ENCODE measurements at regions not wholly inside any gene's neighbourhood (a gene's known extent, or its start where the extent isn't known, plus 50 kb on each side); places are given as distances from the start of the nearest gene placed in this dataset.

DNA sequence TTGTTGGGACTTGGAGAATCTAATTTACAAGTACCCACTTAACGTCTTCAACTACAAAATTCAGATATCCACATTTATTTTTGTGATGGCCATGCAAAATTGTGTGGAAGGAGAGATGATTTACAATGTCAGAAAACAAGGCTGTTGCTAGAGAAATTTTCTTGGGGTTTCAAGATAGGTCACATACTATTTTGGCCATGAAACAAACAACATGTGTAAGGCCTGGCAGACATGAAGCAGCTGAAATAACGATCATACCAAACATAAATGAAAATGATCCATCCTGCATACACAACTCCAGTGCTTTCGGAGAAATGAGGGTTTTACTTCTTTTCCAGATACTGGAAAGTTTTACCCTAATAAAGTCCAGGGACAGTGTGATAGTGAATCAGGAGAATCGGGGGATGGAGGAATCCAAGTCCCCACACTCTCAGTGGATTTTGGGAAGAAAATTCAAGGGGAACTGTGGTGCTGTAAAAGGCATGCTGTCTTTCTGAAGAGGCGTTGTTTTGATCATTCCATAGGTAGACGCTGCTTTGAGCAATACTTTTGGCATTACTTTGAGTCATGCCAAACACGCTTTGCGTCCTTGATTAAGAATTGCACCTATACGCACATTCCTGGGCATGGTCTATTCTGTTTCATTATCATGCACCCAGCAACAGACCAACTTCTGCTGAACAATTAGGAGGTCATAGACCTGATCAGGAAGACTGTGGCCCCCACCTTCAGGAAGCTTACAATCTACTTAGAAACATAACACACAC, 79.4 kb downstream of the POU3F3 start:
- TF ChIP-seq, protein P1, sequence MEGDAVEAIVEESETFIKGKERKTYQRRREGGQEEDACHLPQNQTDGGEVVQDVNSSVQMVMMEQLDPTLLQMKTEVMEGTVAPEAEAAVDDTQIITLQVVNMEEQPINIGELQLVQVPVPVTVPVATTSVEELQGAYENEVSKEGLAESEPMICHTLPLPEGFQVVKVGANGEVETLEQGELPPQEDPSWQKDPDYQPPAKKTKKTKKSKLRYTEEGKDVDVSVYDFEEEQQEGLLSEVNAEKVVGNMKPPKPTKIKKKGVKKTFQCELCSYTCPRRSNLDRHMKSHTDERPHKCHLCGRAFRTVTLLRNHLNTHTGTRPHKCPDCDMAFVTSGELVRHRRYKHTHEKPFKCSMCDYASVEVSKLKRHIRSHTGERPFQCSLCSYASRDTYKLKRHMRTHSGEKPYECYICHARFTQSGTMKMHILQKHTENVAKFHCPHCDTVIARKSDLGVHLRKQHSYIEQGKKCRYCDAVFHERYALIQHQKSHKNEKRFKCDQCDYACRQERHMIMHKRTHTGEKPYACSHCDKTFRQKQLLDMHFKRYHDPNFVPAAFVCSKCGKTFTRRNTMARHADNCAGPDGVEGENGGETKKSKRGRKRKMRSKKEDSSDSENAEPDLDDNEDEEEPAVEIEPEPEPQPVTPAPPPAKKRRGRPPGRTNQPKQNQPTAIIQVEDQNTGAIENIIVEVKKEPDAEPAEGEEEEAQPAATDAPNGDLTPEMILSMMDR (conservative IDR thresholded peaks at IDR 0.05 in 1 of 2, IDR thresholded peaks at IDR 0.05 in 1 of 2; ENCODE audit: low read depth in 1 of 2, low read length in 2 of 2), result no peak
- TF ChIP-seq EZH2 (IDR thresholded peaks at IDR 0.05; ENCODE audit: low read length, missing control alignments), result no peak

Measured in fibroblast of lung (primary cell).